ENCODE measurements at regions not wholly inside any gene's neighbourhood (a gene's known extent, or its start where the extent isn't known, plus 50 kb on each side); places are given as distances from the start of the nearest gene placed in this dataset.

GRCh38 chr2:207341112-207341750 lies 175.5 kb upstream of the KLF7 start:
- no peak for ATAC-seq
- no peaks in the 10 kb centered on the region for H3K79me2 ChIP-seq (ENCODE audit: control insufficient read depth, insufficient read depth, low read length)
- H3K4me1 ChIP-seq (ENCODE audit: control insufficient read depth, insufficient read depth, low read length) = peaks cover 6% of the 10 kb centered on the region
- no peak for FAIRE-seq
- no peak overlapping the region for H3K4me3 ChIP-seq
- intact Hi-C loops (cut with micrococcal nuclease; ENCODE audit: unreplicated experiment) = no loop called here
- no peaks in the 10 kb centered on the region for H3K27me3 ChIP-seq (replicated peaks in 1 of 2; ENCODE audit: control insufficient read depth in 2 of 2, insufficient read depth in 2 of 2, low read length in 1 of 2)
- no peaks in the 10 kb centered on the region for H4K20me1 ChIP-seq (ENCODE audit: control insufficient read depth, insufficient read depth)
- H2AFZ ChIP-seq (ENCODE audit: control insufficient read depth, low read depth, low read length) = no peak overlapping the region
- no TSS peak for BruUV-seq (replicated peaks)
- ChIA-PET CTCF (interaction anchor here (0.8 to 1.1 kb wide), 4 partner anchors 102 to 208 kb away, joined by 3 to 4 read pairs (median 4); no protein-coding TSS in a partner anchor), RAD21 (ENCODE audit: unreplicated experiment) (interaction anchor here (0.9 to 4.5 kb wide), 2 partner anchors 51 to 58 kb away, joined by 3 to 33 read pairs; no protein-coding TSS in a partner anchor), SMC1A (ENCODE audit: uncharacterized antibody, unreplicated experiment) (interaction anchor here (0.6 to 1.7 kb wide), 12 partner anchors 11 to 548 kb away, joined by 3 to 9 read pairs (median 3); partner anchors contain the start of gene KLF7), POLR2A (interaction anchor here (0.5 kb wide), 1 partner anchor 910 kb away, joined by 3 read pairs; no protein-coding TSS in a partner anchor)
- no peak overlapping the region for H3K4me2 ChIP-seq (ENCODE audit: control insufficient read depth, insufficient read depth)
- H3K36me3 ChIP-seq (ENCODE audit: control insufficient read depth in 2 of 2, insufficient read depth in 2 of 2, low read length in 1 of 2) = no peaks in the 10 kb centered on the region
- H3K27ac ChIP-seq (ENCODE audit: control insufficient read depth, insufficient read depth) = no peak overlapping the region
- H3K9ac ChIP-seq (ENCODE audit: control insufficient read depth, insufficient read depth, low read length) = no peak overlapping the region
- DNase-seq (ENCODE audit: low read depth, low spot score) = no peak
- in situ Hi-C loops (cut with MboI) = loop anchor here (25.0 kb wide), 1 partner anchor 1629 kb away; no protein-coding TSS in a partner anchor
- no peaks in the 10 kb centered on the region; the same call in 2 of the 3 replicates for H3K9me3 ChIP-seq (replicated peaks; ENCODE audit: control insufficient read depth, insufficient read depth, low read length)
- WGBS (ENCODE audit: insufficient coverage, insufficient replicate concordance, low lambda C conversion rate, missing lambda C conversion rate) = 85% methylated on average over 9 of the region's 9 CpGs
- no peak for TF ChIP-seq CUX1 (IDR thresholded peaks at IDR 0.05; ENCODE audit: insufficient replicate concordance, low read depth, low read length)
- no peak for TF ChIP-seq SIX5 (IDR thresholded peaks at IDR 0.05; ENCODE audit: low read depth, low read length, severe bottlenecking)
- TF ChIP-seq BCLAF1 (IDR thresholded peaks at IDR 0.05) = no peak
- TF ChIP-seq FOS (IDR thresholded peaks at IDR 0.05; ENCODE audit: borderline replicate concordance, extremely low read depth, insufficient read length) = no peak
- no peak for TF ChIP-seq CHD4 (IDR thresholded peaks at IDR 0.05)
- TF ChIP-seq ATF7 (IDR thresholded peaks at IDR 0.05; ENCODE audit: low read depth) = no peak
- no peak for TF ChIP-seq PAX5 (IDR thresholded peaks at IDR 0.05; ENCODE audit: borderline replicate concordance, low read depth, low read length)
- no peak for TF ChIP-seq RUNX3 (IDR thresholded peaks at IDR 0.05; ENCODE audit: low read length)
- no peak for TF ChIP-seq MXI1 (IDR thresholded peaks at IDR 0.05; ENCODE audit: low read depth, low read length)
- TF ChIP-seq NFYB (IDR thresholded peaks at IDR 0.05; ENCODE audit: insufficient read depth, low read depth, low read length) = no peak
- no peak for TF ChIP-seq CBFB (IDR thresholded peaks at IDR 0.05; ENCODE audit: low read depth)
- TF ChIP-seq STAT3 (IDR thresholded peaks at IDR 0.05; ENCODE audit: low read depth, low read length) = no peak
- TF ChIP-seq PBX3 (IDR thresholded peaks at IDR 0.05; ENCODE audit: insufficient replicate concordance, low read depth, low read length) = no peak

All from GM12878 (cell line).